Sigmoid colon (tissue), 4 donors: ENCODE measurements at regions not wholly inside any gene's neighbourhood (a gene's known extent, or its start where the extent isn't known, plus 50 kb on each side); places are given as distances from the start of the nearest gene placed in this dataset.

Source experiments
- POLR2AphosphoS5 ChIP-seq, 4 donors: sonication (generic); formaldehyde crosslinking; IDR thresholded peaks; one replicate each; pipeline ENCODE4 v1.6.1; 2017; ENCODE audit warnings: antibody characterized with exemption in 4 of 4
- TF ChIP-seq, protein P1 (sequence below), 4 experiments: fragments of 450-650 bp in 3 of 4; fragments of 200-600 bp in 1 of 4; IDR thresholded peaks; one replicate each; pipeline ENCODE4 v1.5.1; 2016 to 2019; ENCODE audit warnings: antibody characterized with exemption in 4 of 4, mild to moderate bottlenecking in 3 of 4, moderate library complexity in 2 of 4

DNA sequence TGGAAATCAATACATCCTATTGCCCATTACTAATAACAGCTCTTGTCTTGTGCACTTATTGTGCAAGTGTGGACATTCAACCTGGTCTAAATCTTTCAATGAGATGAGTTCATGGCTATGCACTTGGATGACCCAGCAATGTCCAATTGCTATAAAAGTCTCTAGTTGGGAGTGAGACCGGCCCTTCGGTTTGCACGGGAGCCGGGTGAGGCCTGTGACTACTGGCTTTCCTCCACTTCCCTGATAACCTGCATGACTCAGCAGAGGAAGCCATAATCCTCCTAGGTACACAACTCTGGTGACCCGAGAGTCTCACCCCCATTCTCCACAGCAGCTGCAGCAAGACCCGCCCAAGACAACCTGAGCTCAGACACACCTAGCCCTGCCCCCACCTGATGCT, 135.9 kb upstream of the PAX6 start:
- TF ChIP-seq, protein P1, sequence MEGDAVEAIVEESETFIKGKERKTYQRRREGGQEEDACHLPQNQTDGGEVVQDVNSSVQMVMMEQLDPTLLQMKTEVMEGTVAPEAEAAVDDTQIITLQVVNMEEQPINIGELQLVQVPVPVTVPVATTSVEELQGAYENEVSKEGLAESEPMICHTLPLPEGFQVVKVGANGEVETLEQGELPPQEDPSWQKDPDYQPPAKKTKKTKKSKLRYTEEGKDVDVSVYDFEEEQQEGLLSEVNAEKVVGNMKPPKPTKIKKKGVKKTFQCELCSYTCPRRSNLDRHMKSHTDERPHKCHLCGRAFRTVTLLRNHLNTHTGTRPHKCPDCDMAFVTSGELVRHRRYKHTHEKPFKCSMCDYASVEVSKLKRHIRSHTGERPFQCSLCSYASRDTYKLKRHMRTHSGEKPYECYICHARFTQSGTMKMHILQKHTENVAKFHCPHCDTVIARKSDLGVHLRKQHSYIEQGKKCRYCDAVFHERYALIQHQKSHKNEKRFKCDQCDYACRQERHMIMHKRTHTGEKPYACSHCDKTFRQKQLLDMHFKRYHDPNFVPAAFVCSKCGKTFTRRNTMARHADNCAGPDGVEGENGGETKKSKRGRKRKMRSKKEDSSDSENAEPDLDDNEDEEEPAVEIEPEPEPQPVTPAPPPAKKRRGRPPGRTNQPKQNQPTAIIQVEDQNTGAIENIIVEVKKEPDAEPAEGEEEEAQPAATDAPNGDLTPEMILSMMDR (IDR thresholded peaks at IDR 0.05): no peak
- TF ChIP-seq POLR2AphosphoS5 (IDR thresholded peaks at IDR 0.05): no peak
